MM.1S (cell line): ENCODE measurements at regions not wholly inside any gene's neighbourhood (a gene's known extent, or its start where the extent isn't known, plus 50 kb on each side); places are given as distances from the start of the nearest gene placed in this dataset.

ENCODE experiments used
- CTCF ChIP-seq: fragments of 300-600 bp; sonication (generic); IDR thresholded peaks from 2 replicates; pipeline ENCODE4 v1.5.1; 2016; ENCODE audit warnings: antibody characterized with exemption, low read length, mixed read lengths
- EZH2 ChIP-seq: fragments of 300-600 bp; sonication (generic); optimal IDR thresholded peaks from 2 replicates; pipeline ENCODE3; 2017; ENCODE audit warnings: low read depth, mild to moderate bottlenecking, antibody characterized with exemption, low read length, mixed read lengths

GRCh38 chr4:132527817-132528216 lies 621.3 kb upstream of the PCDH10 start:
- TF ChIP-seq CTCF (no peak), EZH2 (no peak)
